ENCODE measurements at regions not wholly inside any gene's neighbourhood (a gene's known extent, or its start where the extent isn't known, plus 50 kb on each side); places are given as distances from the start of the nearest gene placed in this dataset.

DNA sequence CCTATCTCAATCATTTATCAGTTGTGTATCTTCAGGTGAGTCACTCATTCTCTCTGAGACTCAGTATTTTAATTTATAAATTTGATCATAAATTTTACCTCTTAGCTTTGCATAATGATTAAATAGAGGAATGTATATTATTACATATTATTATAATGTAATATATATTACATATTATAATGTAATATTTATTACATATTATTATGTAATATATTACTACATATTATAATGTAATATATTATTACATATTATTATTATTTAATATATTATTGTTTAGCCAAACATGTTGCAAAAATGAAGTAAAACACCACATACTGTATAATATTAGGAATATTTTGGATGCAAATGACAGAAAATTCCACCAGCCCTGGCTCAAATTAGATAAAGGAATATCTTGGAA lies 104.7 kb upstream of the NFIA start:
- no peaks in the 10 kb centered on the region for H3K4me1 ChIP-seq (ENCODE audit: control insufficient read depth, insufficient read depth, low read length)
- DNase-seq, result no peak
- TF ChIP-seq, protein P1, sequence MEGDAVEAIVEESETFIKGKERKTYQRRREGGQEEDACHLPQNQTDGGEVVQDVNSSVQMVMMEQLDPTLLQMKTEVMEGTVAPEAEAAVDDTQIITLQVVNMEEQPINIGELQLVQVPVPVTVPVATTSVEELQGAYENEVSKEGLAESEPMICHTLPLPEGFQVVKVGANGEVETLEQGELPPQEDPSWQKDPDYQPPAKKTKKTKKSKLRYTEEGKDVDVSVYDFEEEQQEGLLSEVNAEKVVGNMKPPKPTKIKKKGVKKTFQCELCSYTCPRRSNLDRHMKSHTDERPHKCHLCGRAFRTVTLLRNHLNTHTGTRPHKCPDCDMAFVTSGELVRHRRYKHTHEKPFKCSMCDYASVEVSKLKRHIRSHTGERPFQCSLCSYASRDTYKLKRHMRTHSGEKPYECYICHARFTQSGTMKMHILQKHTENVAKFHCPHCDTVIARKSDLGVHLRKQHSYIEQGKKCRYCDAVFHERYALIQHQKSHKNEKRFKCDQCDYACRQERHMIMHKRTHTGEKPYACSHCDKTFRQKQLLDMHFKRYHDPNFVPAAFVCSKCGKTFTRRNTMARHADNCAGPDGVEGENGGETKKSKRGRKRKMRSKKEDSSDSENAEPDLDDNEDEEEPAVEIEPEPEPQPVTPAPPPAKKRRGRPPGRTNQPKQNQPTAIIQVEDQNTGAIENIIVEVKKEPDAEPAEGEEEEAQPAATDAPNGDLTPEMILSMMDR (conservative IDR thresholded peaks at IDR 0.05), result no peak
- Mint-ChIP-seq H3K36me3 (ENCODE audit: low read depth) (no peaks in the 10 kb centered on the region), H3K4me3 (no peak overlapping the region), H3K4me1 (no peaks in the 10 kb centered on the region), H3K9me3 (no peaks in the 10 kb centered on the region), H3K27me3 (ENCODE audit: insufficient read depth) (no peaks in the 10 kb centered on the region), H3K27ac (no peak overlapping the region)
- H3K4me3 ChIP-seq (ENCODE audit: low read length), result no peak overlapping the region
- H3K9me3 ChIP-seq (ENCODE audit: control insufficient read depth, low read length), result no peaks in the 10 kb centered on the region
- H3K27me3 ChIP-seq (ENCODE audit: control insufficient read depth, insufficient read depth, low read length, poor library complexity, severe bottlenecking), result no peaks in the 10 kb centered on the region
- H3K9ac ChIP-seq (ENCODE audit: extremely low read depth, low read length, poor library complexity, severe bottlenecking), result no peak overlapping the region
- no peak overlapping the region for H3K27ac ChIP-seq (ENCODE audit: low read depth, low read length)
- no peaks in the 10 kb centered on the region for H3K36me3 ChIP-seq (ENCODE audit: control insufficient read depth, insufficient read depth, low read length)

DNA sequence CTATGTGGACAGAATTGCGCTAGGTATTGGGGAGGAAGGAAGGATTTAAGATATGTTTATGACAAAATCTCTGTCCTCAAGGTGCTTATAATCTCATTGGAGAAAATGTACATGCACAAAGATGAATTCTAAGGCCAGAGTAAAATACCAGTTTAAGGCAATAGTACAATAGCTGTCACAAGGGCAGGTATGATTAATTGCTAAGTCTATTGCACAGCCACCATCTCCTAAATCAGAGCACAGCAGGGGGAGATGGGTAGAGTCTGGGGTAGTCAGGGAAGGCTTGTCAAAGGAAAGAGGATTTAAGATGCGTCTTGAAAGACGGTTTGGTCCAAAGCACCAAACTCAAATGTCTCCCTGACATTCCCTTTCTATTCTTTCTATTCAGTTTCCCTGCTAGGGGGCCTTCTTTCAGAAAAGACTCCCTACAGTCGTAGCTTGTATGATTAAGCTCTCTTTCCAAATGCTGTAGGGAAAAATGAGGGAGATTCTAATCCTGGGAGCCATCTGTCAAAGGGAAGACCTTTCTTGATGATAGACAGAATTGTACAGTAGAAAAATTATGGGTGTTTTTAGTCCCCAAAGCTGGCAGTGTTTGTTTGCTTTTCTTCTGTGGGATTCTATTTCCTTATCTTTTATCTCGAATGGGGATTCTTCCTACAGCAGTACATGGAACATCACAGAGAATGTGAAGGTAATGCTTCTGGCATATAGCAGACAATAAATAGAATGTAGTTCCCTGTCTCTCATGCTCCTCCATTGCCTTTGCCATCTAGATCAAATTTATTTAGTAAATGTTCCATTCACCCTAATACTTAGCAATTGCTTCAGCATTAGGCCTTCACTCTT lies 107.6 kb upstream of the NFIA start:
- no peaks in the 10 kb centered on the region for H3K9me3 ChIP-seq (ENCODE audit: control insufficient read depth, low read length)
- no peak for DNase-seq
- Mint-ChIP-seq H3K4me1 (peaks cover 6% of the 10 kb centered on the region), H3K4me3 (no peak overlapping the region), H3K36me3 (ENCODE audit: low read depth) (no peaks in the 10 kb centered on the region), H3K9me3 (no peaks in the 10 kb centered on the region), H3K27ac (no peak overlapping the region), H3K27me3 (ENCODE audit: insufficient read depth) (peaks cover 4% of the 10 kb centered on the region)
- TF ChIP-seq, protein P1 (conservative IDR thresholded peaks at IDR 0.05), result no peak
- H3K4me1 ChIP-seq (ENCODE audit: control insufficient read depth, insufficient read depth, low read length), result no peaks in the 10 kb centered on the region
- no peak overlapping the region for H3K4me3 ChIP-seq (ENCODE audit: low read length)
- H3K36me3 ChIP-seq (ENCODE audit: control insufficient read depth, insufficient read depth, low read length), result no peaks in the 10 kb centered on the region
- 57 to 71% methylated on average over 2 to 5 of the region's 5 CpGs for WGBS, 2 experiments (ENCODE audit: insufficient coverage in 1 of 2, insufficient read length in 1 of 2)
- H3K9ac ChIP-seq (ENCODE audit: extremely low read depth, low read length, poor library complexity, severe bottlenecking), result no peak overlapping the region
- H3K27me3 ChIP-seq (ENCODE audit: control insufficient read depth, insufficient read depth, low read length, poor library complexity, severe bottlenecking), result no peaks in the 10 kb centered on the region
- H3K27ac ChIP-seq (ENCODE audit: low read depth, low read length), result no peak overlapping the region

GRCh38 chr1:60973668-60974067 lies 108.7 kb upstream of the NFIA start:
- H3K27ac ChIP-seq (ENCODE audit: low read depth, low read length), result no peak overlapping the region
- no peaks in the 10 kb centered on the region for H3K9me3 ChIP-seq (ENCODE audit: control insufficient read depth, low read length)
- no peaks in the 10 kb centered on the region for H3K36me3 ChIP-seq (ENCODE audit: control insufficient read depth, insufficient read depth, low read length)
- WGBS, 2 experiments (ENCODE audit: insufficient coverage in 1 of 2, insufficient read length in 1 of 2), result 84 to 91% methylated on average over 4 of the region's 4 CpGs
- H3K9ac ChIP-seq (ENCODE audit: extremely low read depth, low read length, poor library complexity, severe bottlenecking), result no peak overlapping the region
- Mint-ChIP-seq H3K27ac (no peak overlapping the region), H3K4me3 (no peak overlapping the region), H3K27me3 (ENCODE audit: insufficient read depth) (peaks cover 4% of the 10 kb centered on the region), H3K36me3 (ENCODE audit: low read depth) (no peaks in the 10 kb centered on the region), H3K9me3 (no peaks in the 10 kb centered on the region), H3K4me1 (peaks cover 6% of the 10 kb centered on the region)
- H3K4me1 ChIP-seq (ENCODE audit: control insufficient read depth, insufficient read depth, low read length), result no peaks in the 10 kb centered on the region
- no peak overlapping the region for H3K4me3 ChIP-seq (ENCODE audit: low read length)
- TF ChIP-seq, protein P1 (conservative IDR thresholded peaks at IDR 0.05), result no peak
- H3K27me3 ChIP-seq (ENCODE audit: control insufficient read depth, insufficient read depth, low read length, poor library complexity, severe bottlenecking), result no peaks in the 10 kb centered on the region
- DNase-seq, result no peak
